ENCODE measurements at regions not wholly inside any gene's neighbourhood (a gene's known extent, or its start where the extent isn't known, plus 50 kb on each side); places are given as distances from the start of the nearest gene placed in this dataset.

GRCh38 chr1:41997153-41997552 is 78.4 kb upstream of the HIVEP3 start:
- TF ChIP-seq PPARA (CRISPR knock-in tag; IDR thresholded peaks at IDR 0.05; ENCODE audit: borderline replicate concordance) = no peak
- no peak for TF ChIP-seq ZFP3 (CRISPR knock-in tag; IDR thresholded peaks at IDR 0.05)
- no peak for TF ChIP-seq TOX (CRISPR knock-in tag; IDR thresholded peaks at IDR 0.05; ENCODE audit: borderline replicate concordance)
- no peak for TF ChIP-seq POU6F1 (CRISPR knock-in tag; IDR thresholded peaks at IDR 0.05; ENCODE audit: borderline replicate concordance, low read depth)
- TF ChIP-seq ZFP30 (CRISPR knock-in tag; IDR thresholded peaks at IDR 0.05) = no peak
- no peak for TF ChIP-seq ISL1 (CRISPR knock-in tag; IDR thresholded peaks at IDR 0.05)
- no peak for TF ChIP-seq TCF4 (CRISPR knock-in tag; IDR thresholded peaks at IDR 0.05; ENCODE audit: borderline replicate concordance)
- TF ChIP-seq OSR1 (CRISPR knock-in tag; IDR thresholded peaks at IDR 0.05) = no peak
- TF ChIP-seq TSHZ2 (CRISPR knock-in tag; IDR thresholded peaks at IDR 0.05) = no peak
- TF ChIP-seq CREB5 (CRISPR knock-in tag; IDR thresholded peaks at IDR 0.05; ENCODE audit: low read depth) = no peak
- no peak for TF ChIP-seq ZC3H10 (CRISPR knock-in tag; IDR thresholded peaks at IDR 0.05)
- no peak for TF ChIP-seq ESRRG (CRISPR knock-in tag; IDR thresholded peaks at IDR 0.05)
- no peak for TF ChIP-seq ARNTL (CRISPR knock-in tag; IDR thresholded peaks at IDR 0.05; ENCODE audit: borderline replicate concordance, low read depth)
- no peak for TF ChIP-seq PATZ1 (CRISPR knock-in tag; IDR thresholded peaks at IDR 0.05; ENCODE audit: borderline replicate concordance)
- no peak for TF ChIP-seq SNAI2 (CRISPR knock-in tag; IDR thresholded peaks at IDR 0.05)
- no peak for TF ChIP-seq BACH2 (CRISPR knock-in tag; IDR thresholded peaks at IDR 0.05; ENCODE audit: borderline replicate concordance)
- TF ChIP-seq CSDC2 (CRISPR knock-in tag; IDR thresholded peaks at IDR 0.05) = no peak
- TF ChIP-seq ZNF565 (CRISPR knock-in tag; conservative IDR thresholded peaks at IDR 0.05; ENCODE audit: low read depth) = no peak
- no peak for TF ChIP-seq CSRNP3 (CRISPR knock-in tag; IDR thresholded peaks at IDR 0.05)
- TF ChIP-seq RARB (CRISPR knock-in tag; IDR thresholded peaks at IDR 0.05) = no peak
- ATAC-seq = no peak

- no peak for ATAC-seq
- TF ChIP-seq BACH2 (CRISPR knock-in tag; IDR thresholded peaks at IDR 0.05; ENCODE audit: borderline replicate concordance) (no peak), ARNTL (CRISPR knock-in tag; IDR thresholded peaks at IDR 0.05; ENCODE audit: borderline replicate concordance, low read depth) (no peak), TSHZ2 (CRISPR knock-in tag; IDR thresholded peaks at IDR 0.05) (no peak), ZNF70 (CRISPR knock-in tag; IDR thresholded peaks at IDR 0.05) (no peak), ZFP30 (CRISPR knock-in tag; IDR thresholded peaks at IDR 0.05) (no peak), SNAI2 (CRISPR knock-in tag; IDR thresholded peaks at IDR 0.05) (no peak), RARB (CRISPR knock-in tag; IDR thresholded peaks at IDR 0.05) (no peak), ZC3H10 (CRISPR knock-in tag; IDR thresholded peaks at IDR 0.05) (no peak), ZNF565 (CRISPR knock-in tag; conservative IDR thresholded peaks at IDR 0.05; ENCODE audit: low read depth) (no peak), GLIS3 (CRISPR knock-in tag; IDR thresholded peaks at IDR 0.05) (no peak), PATZ1 (CRISPR knock-in tag; IDR thresholded peaks at IDR 0.05; ENCODE audit: borderline replicate concordance) (no peak), ZFP3 (CRISPR knock-in tag; IDR thresholded peaks at IDR 0.05) (no peak), CSRNP3 (CRISPR knock-in tag; IDR thresholded peaks at IDR 0.05) (no peak)
These were observed 76.9 kb upstream of the HIVEP3 start for GRCh38 chr1:41995441-41996130.

Data from SK-N-SH treated with all-trans-retinoic acid at 6 μM for 48 hours (cell line).